Endothelial cell of umbilical vein (primary cell): ENCODE measurements at regions not wholly inside any gene's neighbourhood (a gene's known extent, or its start where the extent isn't known, plus 50 kb on each side); places are given as distances from the start of the nearest gene placed in this dataset.

Source experiments
- BruUV-seq: library from RNA; stranded (reverse); fragments of 400-500 nt; replicated peaks from 2 replicates; lab custom pipeline; 2021; lab: Mats Ljungman, UMichigan
- CTCF ChIA-PET: fragments of 300-600, 350-600 bp; sonication (Branson Sonifier 250); formaldehyde crosslinking; loops from one replicate; lab custom pipeline; 2021; ENCODE audit warnings: antibody characterized with exemption, inconsistent platforms; lab: Charles Lee
- POLR2A ChIA-PET: fragments of 300-600, 350-600 bp; sonication (Branson Sonifier 250); formaldehyde crosslinking; loops from one replicate; lab custom pipeline; 2021; ENCODE audit warnings: antibody characterized with exemption, inconsistent platforms; lab: Charles Lee
- DNase-seq: peaks from one replicate; pipeline ENCODE4 v3.0.0-alpha.2; 2011; ENCODE audit warnings: low read depth, low spot score
- FAIRE-seq: peaks from 2 replicates; lab custom pipeline; 2011; peaks lifted over from hg19 to GRCh38; lab: Jason Lieb, UNC
- H2AFZ ChIP-seq: 2 replicates; pipeline ENCODE4 v1.6.0; 2012; ENCODE audit warnings: low read depth, low read length, control low read depth, inconsistent platforms
- H3K27ac ChIP-seq: 2 replicates; pipeline ENCODE4 v1.5.1; 2011; ENCODE audit warnings: low read depth, mild to moderate bottlenecking, control low read depth, low read length, moderate library complexity; ENCODE audit not compliant: insufficient read depth
- H3K27me3 ChIP-seq, 2 experiments: 2 replicates each; pipeline versions ENCODE4 v1.6.0 to v1.6.1; 2011; ENCODE audit warnings: low read length in 2 of 2, mixed read lengths in 1 of 2; ENCODE audit not compliant: control insufficient read depth in 2 of 2, insufficient read depth in 2 of 2
- H3K36me3 ChIP-seq, 2 experiments: 2 replicates in 1 of 2; 3 replicates in 1 of 2; pipeline ENCODE4 v1.5.1; 2011; ENCODE audit warnings: low read length in 2 of 2, mild to moderate bottlenecking in 1 of 2, moderate library complexity in 1 of 2; ENCODE audit not compliant: control insufficient read depth in 2 of 2, insufficient read depth in 2 of 2; ENCODE audit errors: extremely low read depth in 1 of 2
- H3K4me1 ChIP-seq: 3 replicates; pipeline ENCODE4 v1.5.1; 2011; ENCODE audit warnings: mild to moderate bottlenecking, low read length; ENCODE audit not compliant: control insufficient read depth, insufficient read depth; ENCODE audit errors: extremely low read depth
- H3K4me2 ChIP-seq: 2 replicates; pipeline ENCODE4 v1.6.1; 2011; ENCODE audit warnings: low read length, control low read depth, mixed read lengths; ENCODE audit not compliant: insufficient read depth
- H3K4me3 ChIP-seq, 3 experiments: fragments of 200-600 bp in 1 of 3; sonication (generic), shearing (Covaris generic) in 1 of 3; replicated peaks in 1 of 3; 2 replicates each; pipeline ENCODE4 v1.5.1; 2011 to 2016; ENCODE audit warnings: control low read depth in 3 of 3, low read length in 3 of 3, mild to moderate bottlenecking in 2 of 3, inconsistent platforms in 1 of 3, low read depth in 1 of 3, moderate library complexity in 1 of 3; ENCODE audit not compliant: insufficient read depth in 1 of 3
- H3K79me2 ChIP-seq: 2 replicates; pipeline ENCODE4 v1.6.0; 2012; ENCODE audit warnings: low read length, inconsistent platforms; ENCODE audit not compliant: control insufficient read depth, insufficient read depth
- H3K9ac ChIP-seq: replicated peaks from 2 replicates; pipeline ENCODE3; 2011; ENCODE audit warnings: low read length, control low read depth; ENCODE audit not compliant: insufficient read depth; ENCODE audit errors: extremely low read depth
- H3K9me1 ChIP-seq: replicated peaks from 3 replicates; pipeline ENCODE4 v1.6.0; 2011; ENCODE audit warnings: mild to moderate bottlenecking, low read length; ENCODE audit not compliant: control insufficient read depth, insufficient read depth; ENCODE audit errors: extremely low read depth
- H3K9me3 ChIP-seq: replicated peaks from 2 replicates; pipeline ENCODE4 v1.5.1; 2012; ENCODE audit warnings: low read length, inconsistent platforms; ENCODE audit not compliant: control insufficient read depth, insufficient read depth
- H4K20me1 ChIP-seq: replicated peaks from 2 replicates; pipeline ENCODE3; 2011; ENCODE audit warnings: mild to moderate bottlenecking, low read length; ENCODE audit not compliant: control insufficient read depth, insufficient read depth; ENCODE audit errors: extremely low read depth
- EZH2 ChIP-seq: IDR thresholded peaks from 2 replicates; pipeline ENCODE4 v1.6.1; 2012; ENCODE audit warnings: borderline replicate concordance, low read depth, mild to moderate bottlenecking, moderate library complexity, low read length, inconsistent platforms; ENCODE audit not compliant: severe bottlenecking
- FOS ChIP-seq: IDR thresholded peaks from 2 replicates; pipeline ENCODE4 v1.6.1; 2011; ENCODE audit warnings: mild to moderate bottlenecking, low read length, moderate library complexity, borderline replicate concordance; ENCODE audit not compliant: insufficient read depth
- GATA2 ChIP-seq: IDR thresholded peaks from 2 replicates; pipeline ENCODE4 v1.7.0; 2011; ENCODE audit warnings: low read depth, mild to moderate bottlenecking, moderate library complexity, mixed read lengths, low read length; ENCODE audit not compliant: insufficient read length, insufficient read depth
- JUN ChIP-seq: IDR thresholded peaks from 2 replicates; pipeline ENCODE4 v1.6.1; 2011; ENCODE audit warnings: borderline replicate concordance, low read depth; ENCODE audit not compliant: insufficient read length, insufficient read depth
- MAX ChIP-seq: IDR thresholded peaks from 2 replicates; pipeline ENCODE4 v1.6.1; 2011; ENCODE audit not compliant: insufficient read depth, insufficient read length
- MYC ChIP-seq: IDR thresholded peaks from one replicate; pipeline ENCODE4 v1.6.1; 2011; ENCODE audit warnings: mild to moderate bottlenecking, low read depth, low read length
- POLR2A ChIP-seq: IDR thresholded peaks from 2 replicates; pipeline ENCODE4 v1.6.1; 2012; ENCODE audit warnings: low read depth, mild to moderate bottlenecking, control low read depth, low read length
- POLR2AphosphoS5 ChIP-seq: IDR thresholded peaks from 2 replicates; pipeline ENCODE4 v1.6.1; 2012; ENCODE audit warnings: low read depth, mild to moderate bottlenecking, control low read depth, low read length, moderate library complexity; ENCODE audit not compliant: insufficient read depth
- dilution Hi-C: fragments of 300-500 bp; cut with MboI; formaldehyde crosslinking; loops from one replicate; pipeline ENCODE4 v1.15.0; 2019; ENCODE audit warnings: low sequenced_read_pairs; ENCODE audit not compliant: extremely low pct_ligation_motif_present
- intact Hi-C: fragments of 100-400 bp; cut with micrococcal nuclease; formaldehyde crosslinking; loops from one replicate; pipeline ENCODE4 v1.10.0; 2022
- TF ChIP-seq, protein P1 (sequence below), 2 donors: IDR thresholded peaks; 1 replicate in 1 of 2; 2 replicates in 1 of 2; pipeline ENCODE4 v1.5.1; 2011; ENCODE audit warnings: low read length in 2 of 2, mild to moderate bottlenecking in 2 of 2, moderate library complexity in 2 of 2, control low read depth in 1 of 2, inconsistent platforms in 1 of 2, low read depth in 1 of 2; ENCODE audit not compliant: insufficient read depth in 1 of 2; ENCODE audit errors: extremely low read depth in 1 of 2

DNA sequence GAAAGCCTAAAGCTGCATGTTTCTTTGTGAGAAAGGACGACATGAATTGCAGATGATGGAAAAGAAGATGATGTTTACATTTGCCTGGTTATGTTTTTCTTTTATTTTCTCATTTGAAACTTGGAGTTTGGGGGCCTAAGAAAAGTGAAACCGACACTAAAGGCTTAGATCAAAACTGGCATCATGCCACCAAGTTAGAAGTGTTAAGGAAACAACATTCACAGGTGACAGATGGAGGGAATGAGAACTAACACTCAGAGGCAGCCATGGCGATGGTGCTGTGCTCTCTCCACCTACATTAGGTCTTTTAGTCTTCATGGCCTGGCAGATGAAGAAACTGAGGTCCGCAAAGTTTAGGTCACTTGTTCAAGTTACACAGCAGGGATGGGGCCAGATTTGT lies 923.6 kb downstream of the TUSC7 start:
- Histone ChIP-seq H3K9me3 (no peaks in the 10 kb centered on the region), H3K9me1 (no peaks in the 10 kb centered on the region), H3K27ac (no peak overlapping the region), H3K27me3 (no peaks in the 10 kb centered on the region), H3K4me1 (peaks cover 14% of the 10 kb centered on the region), H2AFZ (no peak overlapping the region), H3K4me2 (no peak overlapping the region), H3K4me3 (no peak overlapping the region), H3K36me3 (no peaks in the 10 kb centered on the region), H3K9ac (no peak overlapping the region), H4K20me1 (no peaks in the 10 kb centered on the region), H3K79me2 (no peaks in the 10 kb centered on the region)
- no TSS peak for BruUV-seq
- TF ChIP-seq JUN (no peak), GATA2 (no peak), MAX (no peak), MYC (no peak), EZH2 (no peak), FOS (no peak), POLR2A (no peak), POLR2AphosphoS5 (no peak)
- TF ChIP-seq, protein P1, sequence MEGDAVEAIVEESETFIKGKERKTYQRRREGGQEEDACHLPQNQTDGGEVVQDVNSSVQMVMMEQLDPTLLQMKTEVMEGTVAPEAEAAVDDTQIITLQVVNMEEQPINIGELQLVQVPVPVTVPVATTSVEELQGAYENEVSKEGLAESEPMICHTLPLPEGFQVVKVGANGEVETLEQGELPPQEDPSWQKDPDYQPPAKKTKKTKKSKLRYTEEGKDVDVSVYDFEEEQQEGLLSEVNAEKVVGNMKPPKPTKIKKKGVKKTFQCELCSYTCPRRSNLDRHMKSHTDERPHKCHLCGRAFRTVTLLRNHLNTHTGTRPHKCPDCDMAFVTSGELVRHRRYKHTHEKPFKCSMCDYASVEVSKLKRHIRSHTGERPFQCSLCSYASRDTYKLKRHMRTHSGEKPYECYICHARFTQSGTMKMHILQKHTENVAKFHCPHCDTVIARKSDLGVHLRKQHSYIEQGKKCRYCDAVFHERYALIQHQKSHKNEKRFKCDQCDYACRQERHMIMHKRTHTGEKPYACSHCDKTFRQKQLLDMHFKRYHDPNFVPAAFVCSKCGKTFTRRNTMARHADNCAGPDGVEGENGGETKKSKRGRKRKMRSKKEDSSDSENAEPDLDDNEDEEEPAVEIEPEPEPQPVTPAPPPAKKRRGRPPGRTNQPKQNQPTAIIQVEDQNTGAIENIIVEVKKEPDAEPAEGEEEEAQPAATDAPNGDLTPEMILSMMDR (IDR thresholded peaks at IDR 0.05; ENCODE audit: extremely low read depth in 1 of 2, insufficient read depth in 1 of 2, low read depth in 1 of 2, low read length in 2 of 2): no peak
- DNase-seq: no peak
- ChIA-PET POLR2A (no interaction called here), CTCF (interaction anchor here (1.3 kb wide), 1 partner anchor 11 kb away, joined by 4 read pairs; no protein-coding TSS in a partner anchor)
- dilution Hi-C loops: no loop called here
- intact Hi-C loops: no loop called here
- no peak for FAIRE-seq
